Astrocyte (in vitro differentiated cells and primary cell): ENCODE measurements at regions not wholly inside any gene's neighbourhood (a gene's known extent, or its start where the extent isn't known, plus 50 kb on each side); places are given as distances from the start of the nearest gene placed in this dataset.

ENCODE experiments used
- DNase-seq: peaks from one replicate; pipeline ENCODE4 v3.0.0-alpha.2; 2010; ENCODE audit warnings: low read depth
- FAIRE-seq: peaks from 2 replicates; lab custom pipeline; 2011; peaks lifted over from hg19 to GRCh38; lab: Jason Lieb, UNC
- H2AFZ ChIP-seq: 2 replicates; pipeline ENCODE4 v1.6.0; 2012; ENCODE audit warnings: low read depth, low read length, inconsistent platforms
- H3K27ac ChIP-seq: 2 replicates; pipeline ENCODE4 v1.5.1; 2011; ENCODE audit warnings: low read depth, low read length, inconsistent platforms
- H3K27me3 ChIP-seq: 2 replicates; pipeline ENCODE4 v1.6.0; 2011; ENCODE audit warnings: low read length, inconsistent platforms; ENCODE audit not compliant: insufficient read depth
- H3K36me3 ChIP-seq: 2 replicates; pipeline ENCODE4 v1.5.1; 2011; ENCODE audit warnings: low read length, inconsistent platforms; ENCODE audit not compliant: insufficient read depth
- H3K4me1 ChIP-seq: 2 replicates; pipeline ENCODE4 v1.5.1; 2011; ENCODE audit warnings: low read length, inconsistent platforms; ENCODE audit not compliant: insufficient read depth
- H3K4me2 ChIP-seq: 2 replicates; pipeline ENCODE4 v1.6.0; 2012; ENCODE audit warnings: low read length, inconsistent platforms
- H3K4me3 ChIP-seq: 2 replicates; pipeline ENCODE4 v1.5.1; 2011; ENCODE audit warnings: low read depth, mild to moderate bottlenecking, low read length, inconsistent platforms; ENCODE audit not compliant: insufficient read depth
- H3K79me2 ChIP-seq: 2 replicates; pipeline ENCODE4 v1.6.0; 2012; ENCODE audit warnings: mild to moderate bottlenecking, low read length, inconsistent platforms; ENCODE audit not compliant: insufficient read depth
- H3K9ac ChIP-seq: 2 replicates; pipeline ENCODE4 v1.6.0; 2012; ENCODE audit warnings: mild to moderate bottlenecking, low read length, inconsistent platforms
- H3K9me3 ChIP-seq: 2 replicates; pipeline ENCODE4 v1.5.1; 2012; ENCODE audit warnings: low read depth, mild to moderate bottlenecking, low read length, inconsistent platforms; ENCODE audit not compliant: insufficient read depth
- H4K20me1 ChIP-seq: 2 replicates; pipeline ENCODE4 v1.6.0; 2012; ENCODE audit warnings: low read length, inconsistent platforms; ENCODE audit not compliant: insufficient read depth
- H3K27ac Mint-ChIP-seq: one replicate; pipeline ENCODE4 v1.8.0; 2021; ENCODE audit warnings: mild to moderate bottlenecking, mixed read lengths; ENCODE audit not compliant: unreplicated experiment
- H3K27me3 Mint-ChIP-seq: one replicate; pipeline ENCODE4 v1.8.0; 2021; ENCODE audit warnings: low read depth, mixed read lengths; ENCODE audit not compliant: unreplicated experiment
- H3K36me3 Mint-ChIP-seq: one replicate; pipeline ENCODE4 v1.8.0; 2021; ENCODE audit warnings: low read depth, mixed read lengths; ENCODE audit not compliant: unreplicated experiment
- H3K4me1 Mint-ChIP-seq: one replicate; pipeline ENCODE4 v1.8.0; 2021; ENCODE audit warnings: low read depth, mixed read lengths; ENCODE audit not compliant: unreplicated experiment
- H3K4me3 Mint-ChIP-seq: one replicate; pipeline ENCODE4 v1.8.0; 2021; ENCODE audit warnings: mild to moderate bottlenecking, moderate library complexity, mixed read lengths; ENCODE audit not compliant: unreplicated experiment
- H3K9me3 Mint-ChIP-seq: one replicate; pipeline ENCODE4 v1.8.0; 2021; ENCODE audit warnings: mild to moderate bottlenecking, mixed read lengths; ENCODE audit not compliant: unreplicated experiment
- CTCF ChIP-seq: IDR thresholded peaks from 2 replicates; pipeline ENCODE4 v1.5.1; 2011; ENCODE audit warnings: low read depth, mild to moderate bottlenecking, inconsistent platforms, low read length, moderate library complexity; ENCODE audit not compliant: insufficient read depth
- EZH2 ChIP-seq: IDR thresholded peaks from 2 replicates; pipeline ENCODE4 v1.6.1; 2012; ENCODE audit warnings: mild to moderate bottlenecking, low read length, inconsistent platforms; ENCODE audit not compliant: insufficient read depth

- Mint-ChIP-seq H3K4me3 (peak overlapping the region; percentile 71), H3K9me3 (peaks cover 6% of the 10 kb centered on the region), H3K4me1 (no peaks in the 10 kb centered on the region), H3K27ac (no peak overlapping the region), H3K27me3 (peaks cover 10% of the 10 kb centered on the region), H3K36me3 (no peaks in the 10 kb centered on the region)
- FAIRE-seq = no peak
- Histone ChIP-seq H2AFZ (peak overlapping the region; percentile 97), H3K9me3 (peaks cover 2% of the 10 kb centered on the region), H3K36me3 (no peaks in the 10 kb centered on the region), H3K9ac (peak overlapping the region; percentile 83), H3K4me1 (no peaks in the 10 kb centered on the region), H4K20me1 (no peaks in the 10 kb centered on the region), H3K4me2 (peak overlapping the region; percentile 92), H3K27me3 (no peaks in the 10 kb centered on the region), H3K4me3 (peak overlapping the region; percentile 62), H3K27ac (peak overlapping the region; percentile 21), H3K79me2 (no peaks in the 10 kb centered on the region)
- TF ChIP-seq EZH2 (no peak), CTCF (no peak)
- DNase-seq = no peak
Measured at GRCh38 chr12:125331342-125332052, 266.3 kb downstream of the AACS start.

DNA sequence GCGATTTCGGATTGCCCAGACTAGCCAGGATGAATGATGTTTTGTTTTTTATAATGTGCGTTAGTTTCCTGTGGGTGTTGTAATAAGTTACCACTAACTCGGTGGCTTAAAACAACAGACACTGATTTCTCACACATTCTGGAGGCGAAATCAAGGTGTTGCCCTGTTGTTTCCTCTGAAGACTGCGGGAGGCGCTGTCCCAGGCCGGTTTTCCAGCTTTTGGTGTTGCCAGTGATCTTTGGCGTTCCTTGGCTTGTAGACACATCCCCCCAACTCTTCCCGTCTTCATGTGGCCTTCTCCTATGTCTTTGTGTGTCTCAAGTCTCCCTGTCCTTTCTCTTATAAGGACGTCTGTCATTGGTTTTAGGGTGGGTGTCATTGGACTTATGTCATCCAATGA is 267.7 kb downstream of the AACS start:
- Histone ChIP-seq H3K4me1 (no peaks in the 10 kb centered on the region), H3K9me3 (peaks cover 2% of the 10 kb centered on the region), H4K20me1 (no peaks in the 10 kb centered on the region), H2AFZ (no peak overlapping the region), H3K36me3 (no peaks in the 10 kb centered on the region), H3K4me3 (no peak overlapping the region), H3K27me3 (no peaks in the 10 kb centered on the region), H3K27ac (no peak overlapping the region), H3K4me2 (no peak overlapping the region), H3K79me2 (no peaks in the 10 kb centered on the region), H3K9ac (no peak overlapping the region)
- Mint-ChIP-seq H3K9me3 (peaks cover 4% of the 10 kb centered on the region), H3K4me3 (no peak overlapping the region), H3K36me3 (no peaks in the 10 kb centered on the region), H3K4me1 (no peaks in the 10 kb centered on the region), H3K27ac (no peak overlapping the region), H3K27me3 (peaks cover 2% of the 10 kb centered on the region)
- DNase-seq = no peak
- TF ChIP-seq CTCF (no peak), EZH2 (no peak)
- FAIRE-seq = no peak

GRCh38 chr12:125336246-125336645 is 271.0 kb downstream of the AACS start:
- H3K9me3 ChIP-seq = no peaks in the 10 kb centered on the region
- no peaks in the 10 kb centered on the region for H3K36me3 ChIP-seq
- no peak overlapping the region for H2AFZ ChIP-seq
- H3K4me3 ChIP-seq = no peak overlapping the region
- Mint-ChIP-seq H3K27ac (no peak overlapping the region), H3K27me3 (peaks cover 2% of the 10 kb centered on the region), H3K4me3 (no peak overlapping the region), H3K4me1 (peaks cover 3% of the 10 kb centered on the region), H3K9me3 (no peaks in the 10 kb centered on the region), H3K36me3 (no peaks in the 10 kb centered on the region)
- H3K79me2 ChIP-seq = no peaks in the 10 kb centered on the region
- no peak for FAIRE-seq
- TF ChIP-seq EZH2 (no peak), CTCF (no peak)
- H3K9ac ChIP-seq = no peak overlapping the region
- no peak for DNase-seq
- H3K4me2 ChIP-seq = no peak overlapping the region
- H3K27me3 ChIP-seq = no peaks in the 10 kb centered on the region
- H3K4me1 ChIP-seq = no peaks in the 10 kb centered on the region
- no peak overlapping the region for H3K27ac ChIP-seq
- no peaks in the 10 kb centered on the region for H4K20me1 ChIP-seq
